Vagina (tissue), 2 donors: ENCODE measurements at regions not wholly inside any gene's neighbourhood (a gene's known extent, or its start where the extent isn't known, plus 50 kb on each side); places are given as distances from the start of the nearest gene placed in this dataset.

Experiments used
- DNase-seq, 2 donors: peaks; one replicate each; pipeline ENCODE4 v3.0.0-alpha.2; 2017; ENCODE audit errors: extremely low spot score in 2 of 2
- H3K27ac ChIP-seq: fragments of 200-600 bp; sonication (generic); one replicate; pipeline ENCODE4 v1.5.1; 2019
- H3K27me3 ChIP-seq: fragments of 200-600 bp; sonication (generic); one replicate; pipeline ENCODE4 v1.5.1; 2019
- H3K36me3 ChIP-seq, 2 donors: fragments of 200-600 bp; sonication (generic); one replicate each; pipeline ENCODE4 v1.5.1; 2017 to 2019
- H3K4me1 ChIP-seq: fragments of 200-600 bp; sonication (generic); one replicate; pipeline ENCODE4 v1.5.1; 2019
- H3K4me3 ChIP-seq, 2 donors: fragments of 200-600 bp; sonication (generic); 1 replicate in 1 of 2; 2 replicates in 1 of 2; pipeline ENCODE4 v1.5.1; 2016 to 2019
- H3K9me3 ChIP-seq: fragments of 200-600 bp; sonication (generic); one replicate; pipeline ENCODE4 v1.5.1; 2019
- POLR2A ChIP-seq, 2 donors: fragments of 450-650 bp; IDR thresholded peaks; one replicate each; pipeline ENCODE4 v1.6.1; 2017; ENCODE audit warnings: antibody characterized with exemption in 2 of 2, mild to moderate bottlenecking in 2 of 2, moderate library complexity in 2 of 2
- POLR2AphosphoS5 ChIP-seq, 2 donors: sonication (generic); formaldehyde crosslinking; IDR thresholded peaks; one replicate each; pipeline ENCODE4 v1.9.0; 2017; ENCODE audit warnings: antibody characterized with exemption in 2 of 2, mild to moderate bottlenecking in 2 of 2, low read depth in 1 of 2; ENCODE audit not compliant: insufficient read depth in 1 of 2
- intact Hi-C: fragments of 100-400 bp; cut with DNase I; formaldehyde crosslinking; loops from one replicate; pipeline ENCODE4 v1.15.1; 2023
- TF ChIP-seq, protein P1 (sequence below), 3 experiments: fragments of 450-650 bp in 2 of 3; fragments of 200-600 bp in 1 of 3; sonication (generic) in 1 of 3; IDR thresholded peaks; one replicate each; pipeline ENCODE4 v1.5.1; 2017 to 2019; ENCODE audit warnings: antibody characterized with exemption in 3 of 3, mild to moderate bottlenecking in 2 of 3, moderate library complexity in 2 of 3

DNA sequence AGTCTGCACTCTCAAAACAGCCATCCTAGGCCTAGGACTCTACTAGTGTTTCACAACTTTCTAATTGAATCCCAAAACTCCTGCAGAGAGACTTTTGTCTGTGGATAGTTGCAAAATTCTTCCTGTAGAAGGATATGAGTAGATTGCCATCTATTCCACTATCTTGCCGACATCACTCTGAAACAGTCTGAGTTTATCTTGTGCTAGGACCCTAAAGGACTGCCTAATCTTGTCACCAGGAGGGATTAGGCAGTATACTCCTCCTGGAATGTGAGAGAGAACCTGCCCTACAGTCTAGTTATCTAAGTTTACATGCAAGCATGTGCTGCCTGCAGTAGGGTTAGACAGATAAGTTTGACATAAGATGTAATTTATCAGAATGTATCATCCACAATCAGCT, 1646.6 kb upstream of the PCDH7 start:
- Histone ChIP-seq H3K27ac (no peak overlapping the region), H3K9me3 (peaks cover 5% of the 10 kb centered on the region), H3K4me1 (no peaks in the 10 kb centered on the region), H3K36me3 (no peaks in the 10 kb centered on the region), H3K27me3 (no peaks in the 10 kb centered on the region), H3K4me3 (no peak overlapping the region)
- intact Hi-C loops: no loop called here
- no peak for DNase-seq
- TF ChIP-seq POLR2AphosphoS5 (IDR thresholded peaks at IDR 0.05; ENCODE audit: insufficient read depth in 1 of 2, low read depth in 1 of 2) (no peak), POLR2A (IDR thresholded peaks at IDR 0.05) (no peak)
- TF ChIP-seq, protein P1, sequence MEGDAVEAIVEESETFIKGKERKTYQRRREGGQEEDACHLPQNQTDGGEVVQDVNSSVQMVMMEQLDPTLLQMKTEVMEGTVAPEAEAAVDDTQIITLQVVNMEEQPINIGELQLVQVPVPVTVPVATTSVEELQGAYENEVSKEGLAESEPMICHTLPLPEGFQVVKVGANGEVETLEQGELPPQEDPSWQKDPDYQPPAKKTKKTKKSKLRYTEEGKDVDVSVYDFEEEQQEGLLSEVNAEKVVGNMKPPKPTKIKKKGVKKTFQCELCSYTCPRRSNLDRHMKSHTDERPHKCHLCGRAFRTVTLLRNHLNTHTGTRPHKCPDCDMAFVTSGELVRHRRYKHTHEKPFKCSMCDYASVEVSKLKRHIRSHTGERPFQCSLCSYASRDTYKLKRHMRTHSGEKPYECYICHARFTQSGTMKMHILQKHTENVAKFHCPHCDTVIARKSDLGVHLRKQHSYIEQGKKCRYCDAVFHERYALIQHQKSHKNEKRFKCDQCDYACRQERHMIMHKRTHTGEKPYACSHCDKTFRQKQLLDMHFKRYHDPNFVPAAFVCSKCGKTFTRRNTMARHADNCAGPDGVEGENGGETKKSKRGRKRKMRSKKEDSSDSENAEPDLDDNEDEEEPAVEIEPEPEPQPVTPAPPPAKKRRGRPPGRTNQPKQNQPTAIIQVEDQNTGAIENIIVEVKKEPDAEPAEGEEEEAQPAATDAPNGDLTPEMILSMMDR (IDR thresholded peaks at IDR 0.05): no peak

GRCh38 chr4:29075366-29075765, 1644.8 kb upstream of the PCDH7 start:
- H3K4me3 ChIP-seq: no peak overlapping the region
- H3K4me1 ChIP-seq: no peaks in the 10 kb centered on the region
- H3K27ac ChIP-seq: no peak overlapping the region
- peaks cover 5% of the 10 kb centered on the region for H3K9me3 ChIP-seq
- H3K36me3 ChIP-seq: no peaks in the 10 kb centered on the region
- intact Hi-C loops: no loop called here
- DNase-seq: no peak
- H3K27me3 ChIP-seq: no peaks in the 10 kb centered on the region
- TF ChIP-seq POLR2A (IDR thresholded peaks at IDR 0.05): no peak
- TF ChIP-seq, protein P1 (IDR thresholded peaks at IDR 0.05): no peak
- no peak for TF ChIP-seq POLR2AphosphoS5 (IDR thresholded peaks at IDR 0.05; ENCODE audit: insufficient read depth in 1 of 2, low read depth in 1 of 2)

GRCh38 chr4:29079260-29079659, 1640.9 kb upstream of the PCDH7 start:
- no peak overlapping the region for H3K4me3 ChIP-seq
- no peaks in the 10 kb centered on the region for H3K36me3 ChIP-seq
- intact Hi-C loops: no loop called here
- TF ChIP-seq, protein P1 (IDR thresholded peaks at IDR 0.05): no peak
- TF ChIP-seq POLR2AphosphoS5 (IDR thresholded peaks at IDR 0.05; ENCODE audit: insufficient read depth in 1 of 2, low read depth in 1 of 2) (no peak), POLR2A (IDR thresholded peaks at IDR 0.05) (no peak)
- no peaks in the 10 kb centered on the region for H3K27me3 ChIP-seq
- no peaks in the 10 kb centered on the region for H3K4me1 ChIP-seq
- no peak for DNase-seq
- no peaks in the 10 kb centered on the region for H3K9me3 ChIP-seq
- H3K27ac ChIP-seq: no peak overlapping the region

- DNase-seq: no peak
- H3K27me3 ChIP-seq: no peaks in the 10 kb centered on the region
- no peak overlapping the region for H3K4me3 ChIP-seq
- no peaks in the 10 kb centered on the region for H3K36me3 ChIP-seq
- no peak for TF ChIP-seq POLR2AphosphoS5 (IDR thresholded peaks at IDR 0.05; ENCODE audit: insufficient read depth in 1 of 2, low read depth in 1 of 2)
- TF ChIP-seq POLR2A (IDR thresholded peaks at IDR 0.05): no peak
- TF ChIP-seq, protein P1 (IDR thresholded peaks at IDR 0.05): no peak
- H3K4me1 ChIP-seq: no peaks in the 10 kb centered on the region
- H3K9me3 ChIP-seq: no peaks in the 10 kb centered on the region
- no peak overlapping the region for H3K27ac ChIP-seq
- intact Hi-C loops: no loop called here
Observed at GRCh38 chr4:29081234-29081955, 1638.8 kb upstream of the PCDH7 start.

- H3K4me3 ChIP-seq: no peak overlapping the region
- H3K27ac ChIP-seq: no peak overlapping the region
- DNase-seq: no peak
- H3K4me1 ChIP-seq: no peaks in the 10 kb centered on the region
- intact Hi-C loops: no loop called here
- TF ChIP-seq POLR2AphosphoS5 (IDR thresholded peaks at IDR 0.05; ENCODE audit: insufficient read depth in 1 of 2, low read depth in 1 of 2) (no peak), POLR2A (IDR thresholded peaks at IDR 0.05) (no peak)
- TF ChIP-seq, protein P1 (IDR thresholded peaks at IDR 0.05): no peak
- H3K27me3 ChIP-seq: no peaks in the 10 kb centered on the region
- H3K36me3 ChIP-seq: no peaks in the 10 kb centered on the region
- no peaks in the 10 kb centered on the region for H3K9me3 ChIP-seq
Observed at GRCh38 chr4:29082684-29083083, 1637.5 kb upstream of the PCDH7 start.
